ENCODE measurements at regions not wholly inside any gene's neighbourhood (a gene's known extent, or its start where the extent isn't known, plus 50 kb on each side); places are given as distances from the start of the nearest gene placed in this dataset.
"Not testable (repeated sequence)": the region's sequence is repeated elsewhere in the genome, so short reads cannot be mapped to it uniquely, and the experiment has no call there.

GRCh38 chr3:127033171-127033570 lies 50.3 kb downstream of the PLXNA1 start:
- DNase-seq: no peak

- DNase-seq: peak; percentile 80
These were observed 50.9 kb downstream of the PLXNA1 start for GRCh38 chr3:127033786-127034185.

DNA sequence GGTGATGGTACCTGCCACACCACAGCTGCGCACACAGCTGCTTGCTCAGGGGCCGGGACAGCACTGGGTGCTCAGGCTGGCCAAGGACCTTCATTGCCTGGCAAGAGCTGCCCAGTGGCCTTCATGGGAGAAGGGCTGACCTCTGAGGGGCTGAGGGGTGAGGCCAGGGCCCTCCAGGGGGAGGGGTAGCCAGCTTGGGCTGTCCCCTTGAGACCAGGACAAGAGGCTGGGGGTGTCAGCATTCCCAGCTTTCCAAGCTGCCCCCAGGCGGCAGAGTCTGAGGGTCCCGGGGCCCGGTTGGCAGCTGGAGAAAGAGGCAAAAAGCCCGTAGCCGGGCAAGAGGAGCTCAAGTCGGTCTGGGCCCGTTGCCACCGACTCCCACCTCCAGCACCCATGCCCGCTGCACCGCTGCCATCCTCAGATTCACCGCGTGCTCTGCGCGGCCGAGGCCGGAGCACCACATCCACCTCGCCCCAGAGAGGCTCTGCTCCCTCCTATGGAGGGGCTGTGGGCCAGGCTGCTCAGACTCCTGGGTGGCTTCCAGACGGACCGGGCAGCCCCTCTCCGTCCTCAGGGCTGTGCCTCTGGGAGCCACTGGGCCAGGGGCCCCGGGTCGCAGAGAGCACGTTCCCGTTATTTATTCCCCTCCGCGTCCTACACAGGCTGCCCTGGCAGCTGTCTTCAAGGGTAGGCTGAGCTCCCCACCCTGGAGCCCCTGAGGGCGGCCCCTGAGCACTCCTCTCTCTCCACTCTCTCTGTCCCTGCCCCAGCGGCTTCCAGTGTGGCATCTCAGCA lies 51.5 kb downstream of the PLXNA1 start:
- DNase-seq: no peak

GRCh38 chr3:127034990-127035652 lies 52.2 kb downstream of the PLXNA1 start:
- DNase-seq: no peak

DNA sequence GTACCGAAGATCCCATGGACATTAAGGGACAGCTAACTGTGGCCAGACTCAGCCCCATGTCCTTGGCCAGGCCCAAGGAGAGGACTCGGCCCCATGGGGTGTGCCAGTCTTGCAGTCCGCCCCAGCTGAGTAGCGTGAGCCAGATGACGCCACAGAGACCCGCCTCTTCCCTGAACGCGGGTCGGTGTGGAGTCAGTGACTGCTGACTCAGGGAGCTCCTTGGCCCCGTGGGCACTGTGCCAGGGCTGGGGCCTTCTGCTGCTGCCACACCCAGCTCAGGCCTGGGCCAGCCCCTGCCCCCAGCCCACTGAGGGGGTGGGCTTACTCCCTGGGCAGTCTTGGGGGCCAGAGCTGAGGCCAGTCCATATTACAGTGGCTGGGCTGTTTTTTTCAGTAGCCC lies 52.8 kb downstream of the PLXNA1 start:
- DNase-seq: no peak

GRCh38 chr3:127036209-127037020 lies 53.5 kb downstream of the PLXNA1 start:
- DNase-seq: no peak

DNA sequence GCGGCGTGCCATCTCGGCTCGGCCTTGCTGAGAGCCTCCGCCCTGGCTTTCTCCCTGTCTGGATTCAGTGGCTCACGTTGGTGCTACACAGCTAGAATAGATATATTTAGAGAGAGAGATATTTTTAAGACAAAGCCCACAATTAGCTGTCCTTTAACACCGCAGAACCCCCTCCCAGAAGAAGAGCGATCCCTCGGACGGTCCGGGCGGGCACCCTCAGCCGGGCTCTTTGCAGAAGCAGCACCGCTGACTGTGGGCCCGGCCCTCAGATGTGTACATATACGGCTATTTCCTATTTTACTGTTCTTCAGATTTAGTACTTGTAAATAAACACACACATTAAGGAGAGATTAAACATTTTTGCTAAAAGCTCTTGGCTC lies 54.1 kb downstream of the PLXNA1 start:
- no peak for DNase-seq

- no peak for DNase-seq
These were observed 54.5 kb downstream of the PLXNA1 start for GRCh38 chr3:127037418-127037841.

GRCh38 chr3:127037971-127038446 lies 55.1 kb downstream of the PLXNA1 start:
- no peak for DNase-seq

DNA sequence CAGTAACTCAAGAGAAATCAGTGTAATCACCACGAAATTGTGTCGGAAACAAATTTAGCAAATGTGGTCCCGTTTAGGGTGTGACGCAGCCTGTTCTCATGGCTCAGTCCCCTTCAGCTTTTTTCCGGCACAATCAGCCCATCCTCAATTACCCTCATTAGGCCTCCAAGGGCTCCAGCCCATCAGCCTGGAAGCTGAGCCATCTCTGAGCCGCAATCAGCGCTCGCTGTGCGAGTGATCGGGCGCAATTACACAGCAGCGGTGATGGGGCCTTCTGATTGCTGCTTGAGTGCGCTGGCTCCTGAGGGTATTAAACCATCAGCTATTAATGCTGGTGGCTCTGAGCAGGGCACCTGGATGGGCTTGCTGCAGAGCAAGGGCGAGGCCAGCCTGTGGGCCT lies 55.6 kb downstream of the PLXNA1 start:
- DNase-seq: peak; percentile 76

GRCh38 chr3:127038923-127039581 lies 56.1 kb downstream of the PLXNA1 start:
- no peak for DNase-seq

GRCh38 chr3:127039719-127040118 lies 56.8 kb downstream of the PLXNA1 start:
- DNase-seq: no peak

GRCh38 chr3:127040216-127040615 lies 57.3 kb downstream of the PLXNA1 start:
- DNase-seq: no peak

DNA sequence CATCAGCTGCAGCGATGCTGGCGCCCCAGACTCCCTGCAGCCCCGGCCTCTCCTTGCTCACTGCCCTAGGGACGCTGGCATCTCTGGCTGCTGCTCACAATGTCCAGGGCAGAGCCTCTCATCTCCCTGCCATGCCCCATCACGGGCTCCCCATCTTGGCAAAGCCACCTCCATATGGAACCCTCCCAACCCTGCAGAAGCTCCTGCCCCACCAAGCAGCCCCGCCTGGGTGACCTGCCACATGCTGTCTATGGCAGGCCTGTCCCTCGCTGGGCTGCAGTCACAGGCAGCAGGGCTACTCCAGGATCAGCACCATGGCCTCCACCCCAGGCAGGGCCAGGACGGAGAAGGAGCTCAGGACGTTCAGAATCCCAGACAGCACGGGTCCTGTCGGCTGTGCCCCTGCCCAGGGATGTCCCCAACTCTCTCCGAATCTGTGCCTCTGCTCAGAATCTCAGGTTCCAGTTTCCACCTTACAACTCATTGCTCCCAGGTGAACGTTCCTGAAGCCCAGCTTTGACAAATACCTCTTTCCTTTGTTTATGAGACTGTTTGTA lies 58.4 kb downstream of the PLXNA1 start:
- DNase-seq: no peak

GRCh38 chr3:127041933-127042332 lies 59.0 kb downstream of the PLXNA1 start:
- DNase-seq: no peak

- DNase-seq: no peak
These were observed 59.7 kb downstream of the PLXNA1 start for GRCh38 chr3:127042634-127043033.

DNA sequence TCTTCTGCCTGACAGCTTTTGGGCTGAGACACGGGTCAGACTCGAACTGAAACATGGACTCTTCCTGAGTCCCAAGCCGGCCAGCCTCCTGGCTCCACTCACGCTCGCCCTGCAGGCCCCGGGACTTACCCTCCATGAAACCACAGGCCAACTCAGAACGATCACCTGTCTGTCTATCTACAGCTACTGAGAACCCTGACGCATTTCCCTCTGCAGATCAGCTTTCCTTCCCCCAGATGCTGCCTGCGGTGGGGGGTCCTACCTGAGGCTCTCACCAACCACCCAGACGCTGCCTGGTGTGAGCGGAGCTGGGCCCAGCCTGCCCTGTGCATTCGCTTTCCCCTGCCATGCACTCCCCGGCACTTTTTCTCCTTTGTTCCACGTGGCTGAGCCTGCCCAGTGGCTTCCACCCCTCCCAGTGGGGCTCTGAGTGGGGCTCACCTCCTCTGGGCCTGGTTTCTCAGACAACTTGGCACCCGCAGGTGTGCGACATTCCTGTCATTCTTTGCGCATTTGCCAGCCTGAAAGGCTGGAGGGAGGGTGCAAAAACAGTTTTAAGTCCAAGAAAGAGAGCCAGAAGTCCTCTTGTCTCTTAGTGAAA lies 60.2 kb downstream of the PLXNA1 start:
- peak; percentile 36 for DNase-seq

DNA sequence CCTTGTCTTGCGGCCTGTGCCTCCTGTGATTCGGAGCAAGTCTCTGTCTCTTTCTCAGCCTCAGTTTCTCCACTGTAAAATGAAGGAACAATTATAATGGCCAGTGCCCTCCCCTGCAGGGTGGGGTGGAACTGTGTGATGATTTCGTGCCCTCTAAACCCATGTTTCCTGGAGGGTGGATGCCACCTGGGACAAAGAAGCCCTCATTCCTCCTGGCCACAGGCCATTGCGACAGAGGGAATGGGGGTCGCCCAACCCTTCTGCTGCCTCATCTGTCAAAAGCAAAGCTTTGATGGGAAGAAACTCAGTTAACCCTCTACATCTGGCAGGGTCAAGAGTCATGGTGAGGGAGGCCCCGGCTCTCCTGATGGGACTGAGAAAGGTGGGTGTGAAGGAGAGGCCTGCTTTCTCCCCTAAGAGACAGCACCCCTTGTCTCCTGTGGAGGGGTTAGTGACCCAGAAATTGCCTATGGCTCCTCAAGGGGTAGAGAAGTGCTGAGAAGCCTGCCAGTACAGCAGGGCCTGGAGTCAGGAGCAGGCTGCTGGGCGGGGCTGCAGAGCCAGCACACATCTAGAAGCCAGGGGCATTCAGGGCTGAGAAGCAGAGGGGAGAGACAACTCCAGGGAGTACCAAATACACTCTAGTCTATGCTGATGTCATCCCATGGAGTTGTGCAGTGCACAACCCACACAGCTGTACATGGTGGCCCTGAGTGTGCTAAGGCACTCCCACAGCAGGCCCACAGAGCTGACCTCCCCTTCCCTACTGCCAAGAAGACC lies 61.0 kb downstream of the PLXNA1 start:
- DNase-seq: no peak

DNA sequence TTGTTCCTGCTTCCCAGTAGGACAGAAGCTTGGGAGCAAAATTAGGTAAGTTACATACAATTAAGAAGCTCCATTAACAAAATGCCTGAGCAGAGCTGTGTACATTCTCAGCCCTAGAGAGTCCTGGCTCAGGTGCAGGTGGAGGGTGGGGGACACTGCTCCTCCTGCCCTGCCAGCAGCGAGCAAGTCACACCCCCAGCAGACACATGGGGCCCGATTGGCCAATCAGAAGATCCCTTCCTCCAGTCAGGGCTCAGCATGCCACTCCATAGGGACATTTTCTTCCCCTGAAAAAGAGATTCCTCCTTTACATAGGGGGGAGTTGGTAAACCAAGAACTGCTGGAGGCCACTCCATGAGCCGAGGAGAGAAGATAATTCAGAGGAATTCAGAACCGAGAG lies 62.1 kb downstream of the PLXNA1 start:
- DNase-seq: no peak

GRCh38 chr3:127045435-127046045 lies 62.6 kb downstream of the PLXNA1 start:
- no peak for DNase-seq

GRCh38 chr3:127046690-127047089 lies 63.8 kb downstream of the PLXNA1 start:
- not testable (repeated sequence) for DNase-seq

Measured in eye (tissue), 1 donor.